Left lung (tissue), 4 donors: ENCODE measurements at regions not wholly inside any gene's neighbourhood (a gene's known extent, or its start where the extent isn't known, plus 50 kb on each side); places are given as distances from the start of the nearest gene placed in this dataset.
"Not testable (repeated sequence)": the region's sequence is repeated elsewhere in the genome, so short reads cannot be mapped to it uniquely, and the experiment has no call there.

Source experiments
- ATAC-seq: fragments of 200-7000 bp; cut with Tn5 transposase; one replicate; pipeline ENCODE4 v1.9.1; 2020; ENCODE audit warnings: moderate library complexity
- DNase-seq, 4 donors: peaks; one replicate each; pipeline ENCODE4 v3.0.0-alpha.2; 2013 to 2020
- H3K27ac ChIP-seq, 2 donors: fragments of 200-600 bp; sonication (generic) in 1 of 2; one replicate each; pipeline versions ENCODE4 v1.5.0 to v1.8.0; 2020 to 2021
- H3K27me3 ChIP-seq, 2 donors: fragments of 200-600 bp; sonication (generic) in 1 of 2; one replicate each; pipeline versions ENCODE4 v1.5.0 to v1.8.0; 2020 to 2021
- H3K36me3 ChIP-seq, 2 donors: fragments of 200-600 bp; sonication (generic) in 1 of 2; one replicate each; pipeline versions ENCODE4 v1.5.0 to v1.8.0; 2020 to 2021
- H3K4me1 ChIP-seq, 2 donors: fragments of 200-600 bp; one replicate each; pipeline ENCODE4 v1.8.0; 2021
- H3K4me3 ChIP-seq, 2 donors: fragments of 200-600 bp; sonication (generic) in 1 of 2; one replicate each; pipeline versions ENCODE4 v1.5.0 to v1.8.0; 2020 to 2021; ENCODE audit warnings: mild to moderate bottlenecking in 1 of 2
- H3K9me3 ChIP-seq, 2 donors: fragments of 200-600 bp; sonication (generic) in 1 of 2; one replicate each; pipeline versions ENCODE4 v1.5.0 to v1.8.0; 2020 to 2021
- CTCF ChIP-seq, 2 donors: fragments of 200-600 bp; sonication (generic) in 1 of 2; IDR thresholded peaks; one replicate each; pipeline versions ENCODE4 v1.5.0 to v1.8.0; 2021; ENCODE audit warnings: antibody characterized with exemption in 2 of 2
- intact Hi-C, 2 donors: fragments of 100-400 bp; cut with DNase I; formaldehyde crosslinking; loops; one replicate each; pipeline versions ENCODE4 v1.11.2 to v1.14.2; 2022
- donor health status: DM: no; HTN: yes; CAD: no.
- donor health status: DM: no; HTN: no; CAD: no.

GRCh38 chr14:59132796-59133494, 55.5 kb upstream of the DAAM1 start:
- Histone ChIP-seq H3K27me3 (no peaks in the 10 kb centered on the region), H3K4me1 (peaks cover 0 to 4% of the 10 kb centered on the region in 2 donors), H3K9me3 (no peaks in the 10 kb centered on the region), H3K27ac (no peak overlapping the region), H3K4me3 (no peak overlapping the region), H3K36me3 (no peaks in the 10 kb centered on the region)
- intact Hi-C loops, result no loop called here
- TF ChIP-seq CTCF (IDR thresholded peaks at IDR 0.05), result no peak
- no peak for DNase-seq
- ATAC-seq, result no peak

- H3K9me3 ChIP-seq, result no peaks in the 10 kb centered on the region
- TF ChIP-seq CTCF (IDR thresholded peaks at IDR 0.05), result no peak
- peaks cover 0 to 4% of the 10 kb centered on the region in 2 donors for H3K4me1 ChIP-seq
- no peak for DNase-seq
- intact Hi-C loops, result no loop called here
- H3K27me3 ChIP-seq, result no peaks in the 10 kb centered on the region
- no peak overlapping the region for H3K27ac ChIP-seq
- ATAC-seq, result no peak
- no peak overlapping the region for H3K4me3 ChIP-seq
- no peaks in the 10 kb centered on the region for H3K36me3 ChIP-seq
Measured at GRCh38 chr14:59133709-59134108, 54.8 kb upstream of the DAAM1 start.

- no peak overlapping the region for H3K4me3 ChIP-seq
- DNase-seq (no peak), ATAC-seq (no peak)
- H3K27me3 ChIP-seq, result no peaks in the 10 kb centered on the region
- no peaks in the 10 kb centered on the region for H3K9me3 ChIP-seq
- H3K4me1 ChIP-seq, result peaks cover 0 to 4% of the 10 kb centered on the region in 2 donors
- TF ChIP-seq CTCF (IDR thresholded peaks at IDR 0.05), result no peak
- no peaks in the 10 kb centered on the region for H3K36me3 ChIP-seq
- intact Hi-C loops, result no loop called here
- no peak overlapping the region for H3K27ac ChIP-seq
Measured at GRCh38 chr14:59134307-59134706, 54.2 kb upstream of the DAAM1 start.

- Histone ChIP-seq H3K9me3 (no peaks in the 10 kb centered on the region), H3K36me3 (no peaks in the 10 kb centered on the region), H3K27ac (no peak overlapping the region), H3K4me1 (peaks cover 0 to 4% of the 10 kb centered on the region in 2 donors), H3K4me3 (no peak overlapping the region), H3K27me3 (no peaks in the 10 kb centered on the region)
- TF ChIP-seq CTCF (IDR thresholded peaks at IDR 0.05), result no peak
- intact Hi-C loops, result no loop called here
- ATAC-seq (no peak), DNase-seq (no peak)
Measured at GRCh38 chr14:59137256-59137655, 51.2 kb upstream of the DAAM1 start.

GRCh38 chr14:59138576-59138975, 49.9 kb upstream of the DAAM1 start:
- H3K27ac ChIP-seq, H3K9me3 ChIP-seq, H3K27me3 ChIP-seq, DNase-seq, ATAC-seq, H3K4me3 ChIP-seq, intact Hi-C loops, H3K4me1 ChIP-seq, H3K36me3 ChIP-seq: not testable (repeated sequence)
